HepG2 (cell line): ENCODE measurements at regions not wholly inside any gene's neighbourhood (a gene's known extent, or its start where the extent isn't known, plus 50 kb on each side); places are given as distances from the start of the nearest gene placed in this dataset.

ENCODE experiments used
- CBX2 ChIP-seq, 2 experiments: fragments of 200-600 bp in 1 of 2; sonication (generic); formaldehyde crosslinking in 1 of 2; IDR thresholded peaks; 2 replicates each; pipeline versions ENCODE4 v1.7.0 to v1.8.1; 2018 to 2022; ENCODE audit warnings: low read depth in 2 of 2, low read length in 1 of 2, mild to moderate bottlenecking in 1 of 2, missing genetic modification reagents in 1 of 2
- EZH2 ChIP-seq: conservative IDR thresholded peaks from 2 replicates; pipeline ENCODE4 v1.6.1; 2012; ENCODE audit warnings: mild to moderate bottlenecking, low read depth, low read length, moderate library complexity
- HBP1 ChIP-seq: IDR thresholded peaks from 2 replicates; pipeline ENCODE4 v1.6.1; 2016; ENCODE audit warnings: low read depth, control low read depth
- JUND ChIP-seq: sonication (generic); formaldehyde crosslinking; IDR thresholded peaks from 2 replicates; pipeline ENCODE4 v1.8.0; 2022; ENCODE audit warnings: mild to moderate bottlenecking, missing genetic modification reagents
- NCOA2 ChIP-seq: sonication (generic); formaldehyde crosslinking; IDR thresholded peaks from 2 replicates; pipeline ENCODE4 v1.8.0; 2022; ENCODE audit warnings: inconsistent platforms
- NFATC3 ChIP-seq: sonication (generic); formaldehyde crosslinking; IDR thresholded peaks from 2 replicates; pipeline ENCODE4 v1.5.1; 2020; ENCODE audit warnings: mild to moderate bottlenecking, missing genetic modification reagents
- SPEN ChIP-seq: sonication (generic); formaldehyde crosslinking; IDR thresholded peaks from 2 replicates; pipeline ENCODE4 v1.5.1; 2020; ENCODE audit warnings: low read depth, mild to moderate bottlenecking, missing genetic modification reagents
- YEATS4 ChIP-seq: sonication (generic); formaldehyde crosslinking; IDR thresholded peaks from 2 replicates; pipeline ENCODE4 v1.4.0; 2020; ENCODE audit warnings: missing genetic modification reagents, borderline replicate concordance
- ZNF124 ChIP-seq: sonication (generic); formaldehyde crosslinking; IDR thresholded peaks from 2 replicates; pipeline ENCODE4 v1.4.0; 2020; ENCODE audit warnings: missing genetic modification reagents
- ZNF367 ChIP-seq: sonication (generic); formaldehyde crosslinking; IDR thresholded peaks from 2 replicates; pipeline ENCODE4 v1.4.0; 2020; ENCODE audit warnings: missing genetic modification reagents, borderline replicate concordance
- ZNF431 ChIP-seq: sonication (generic); formaldehyde crosslinking; IDR thresholded peaks from 2 replicates; pipeline ENCODE4 v1.9.0; 2022; ENCODE audit warnings: missing genetic modification reagents, low read depth, mild to moderate bottlenecking, borderline replicate concordance
- ZNF44 ChIP-seq: sonication (generic); formaldehyde crosslinking; IDR thresholded peaks from 2 replicates; pipeline ENCODE4 v1.5.1; 2020; ENCODE audit warnings: mild to moderate bottlenecking, missing genetic modification reagents
- ZNF460 ChIP-seq: sonication (generic); formaldehyde crosslinking; IDR thresholded peaks from 2 replicates; pipeline ENCODE4 v1.5.1; 2020; ENCODE audit warnings: missing genetic modification reagents, mild to moderate bottlenecking, borderline replicate concordance
- ZNF589 ChIP-seq: sonication (generic); formaldehyde crosslinking; conservative IDR thresholded peaks from 2 replicates; pipeline ENCODE4 v1.8.0; 2022; ENCODE audit warnings: mild to moderate bottlenecking, moderate library complexity, missing genetic modification reagents
- ZNF660 ChIP-seq: sonication (generic); formaldehyde crosslinking; IDR thresholded peaks from 2 replicates; pipeline ENCODE4 v1.5.1; 2020; ENCODE audit warnings: mild to moderate bottlenecking, low read depth, missing genetic modification reagents, borderline replicate concordance
- TF ChIP-seq, protein P1 (sequence below), 2 experiments: sonication (generic) in 1 of 2; formaldehyde crosslinking in 1 of 2; IDR thresholded peaks; 2 replicates each; pipeline versions ENCODE4 v1.4.0 to v1.6.1; 2016 to 2020; ENCODE audit warnings: borderline replicate concordance in 1 of 2, low read depth in 1 of 2, mild to moderate bottlenecking in 1 of 2, missing genetic modification reagents in 1 of 2
- TF ChIP-seq, protein P2 (sequence below): IDR thresholded peaks from 2 replicates; pipeline ENCODE4 v1.6.1; 2016; ENCODE audit warnings: missing compliant biosample characterization, missing genetic modification reagents, borderline replicate concordance
- TF ChIP-seq, protein P3 (sequence below): sonication (generic); formaldehyde crosslinking; IDR thresholded peaks from 2 replicates; pipeline ENCODE4 v1.4.0; 2020; ENCODE audit warnings: missing genetic modification reagents

DNA sequence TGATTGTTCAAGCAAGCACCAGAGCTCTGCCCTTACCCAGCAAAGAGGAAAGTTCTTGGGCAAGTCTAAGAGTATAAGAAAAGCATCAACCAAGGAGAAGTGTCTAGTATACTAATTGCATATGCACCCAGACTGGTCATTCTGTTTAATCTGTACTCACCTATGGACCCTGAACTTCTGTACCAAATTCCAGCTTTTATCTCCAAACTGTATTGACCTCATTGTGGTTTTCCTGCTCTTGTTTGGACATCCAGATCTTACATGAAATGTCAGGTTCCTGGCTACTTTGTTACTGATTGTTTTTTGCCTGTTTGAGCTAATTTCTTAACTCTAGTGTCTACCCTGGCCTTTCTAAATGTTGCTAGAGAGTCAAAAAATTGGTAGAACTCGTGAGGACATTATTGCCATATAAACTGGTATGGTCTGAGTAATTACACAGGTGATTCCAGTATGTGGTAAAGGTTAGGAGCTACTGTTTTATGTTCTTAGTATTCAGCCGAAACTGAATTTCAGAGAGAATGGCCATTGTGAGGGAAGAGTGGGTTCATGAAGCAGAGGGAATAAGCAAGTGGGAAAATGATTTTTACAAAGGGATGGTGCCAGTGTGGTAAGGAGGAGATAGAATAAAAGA, 146.3 kb downstream of the HNMT start (continued):
- TF ChIP-seq YEATS4 (peak; percentile 42; the same call in 1 of the 2 replicates), ZNF589 (CRISPR knock-in tag) (no peak), HBP1 (CRISPR knock-in tag) (peak; percentile 79; the same call in 1 of the 2 replicates), SPEN (no peak), ZNF367 (CRISPR knock-in tag) (no peak), ZNF460 (CRISPR knock-in tag) (no peak), ZNF431 (no peak), JUND (CRISPR knock-in tag) (no peak), ZNF660 (CRISPR knock-in tag) (no peak), EZH2 (no peak), ZNF124 (CRISPR knock-in tag) (peak; percentile 80; the same call in 1 of the 2 replicates), ZNF44 (CRISPR knock-in tag) (no peak), NCOA2 (CRISPR knock-in tag) (peak; percentile 97), CBX2 (IDR thresholded peaks at IDR 0.05; ENCODE audit: low read depth, low read length) (no peak), CBX2 (CRISPR knock-in tag; IDR thresholded peaks at IDR 0.05; ENCODE audit: low read depth) (no peak), NFATC3 (CRISPR knock-in tag) (no peak)
- TF ChIP-seq, protein P1, sequence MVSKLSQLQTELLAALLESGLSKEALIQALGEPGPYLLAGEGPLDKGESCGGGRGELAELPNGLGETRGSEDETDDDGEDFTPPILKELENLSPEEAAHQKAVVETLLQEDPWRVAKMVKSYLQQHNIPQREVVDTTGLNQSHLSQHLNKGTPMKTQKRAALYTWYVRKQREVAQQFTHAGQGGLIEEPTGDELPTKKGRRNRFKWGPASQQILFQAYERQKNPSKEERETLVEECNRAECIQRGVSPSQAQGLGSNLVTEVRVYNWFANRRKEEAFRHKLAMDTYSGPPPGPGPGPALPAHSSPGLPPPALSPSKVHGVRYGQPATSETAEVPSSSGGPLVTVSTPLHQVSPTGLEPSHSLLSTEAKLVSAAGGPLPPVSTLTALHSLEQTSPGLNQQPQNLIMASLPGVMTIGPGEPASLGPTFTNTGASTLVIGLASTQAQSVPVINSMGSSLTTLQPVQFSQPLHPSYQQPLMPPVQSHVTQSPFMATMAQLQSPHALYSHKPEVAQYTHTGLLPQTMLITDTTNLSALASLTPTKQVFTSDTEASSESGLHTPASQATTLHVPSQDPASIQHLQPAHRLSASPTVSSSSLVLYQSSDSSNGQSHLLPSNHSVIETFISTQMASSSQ (IDR thresholded peaks at IDR 0.05; ENCODE audit: low read depth), result peak; percentile 86
- TF ChIP-seq, protein P1 (CRISPR knock-in tag; IDR thresholded peaks at IDR 0.05; ENCODE audit: borderline replicate concordance), result peak; percentile 85; the same call in 1 of the 2 replicates
- TF ChIP-seq, protein P2, sequence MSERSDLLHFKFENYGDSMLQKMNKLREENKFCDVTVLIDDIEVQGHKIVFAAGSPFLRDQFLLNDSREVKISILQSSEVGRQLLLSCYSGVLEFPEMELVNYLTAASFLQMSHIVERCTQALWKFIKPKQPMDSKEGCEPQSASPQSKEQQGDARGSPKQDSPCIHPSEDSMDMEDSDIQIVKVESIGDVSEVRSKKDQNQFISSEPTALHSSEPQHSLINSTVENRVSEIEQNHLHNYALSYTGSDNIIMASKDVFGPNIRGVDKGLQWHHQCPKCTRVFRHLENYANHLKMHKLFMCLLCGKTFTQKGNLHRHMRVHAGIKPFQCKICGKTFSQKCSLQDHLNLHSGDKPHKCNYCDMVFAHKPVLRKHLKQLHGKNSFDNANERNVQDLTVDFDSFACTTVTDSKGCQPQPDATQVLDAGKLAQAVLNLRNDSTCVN (CRISPR knock-in tag), result no peak
- TF ChIP-seq, protein P3, sequence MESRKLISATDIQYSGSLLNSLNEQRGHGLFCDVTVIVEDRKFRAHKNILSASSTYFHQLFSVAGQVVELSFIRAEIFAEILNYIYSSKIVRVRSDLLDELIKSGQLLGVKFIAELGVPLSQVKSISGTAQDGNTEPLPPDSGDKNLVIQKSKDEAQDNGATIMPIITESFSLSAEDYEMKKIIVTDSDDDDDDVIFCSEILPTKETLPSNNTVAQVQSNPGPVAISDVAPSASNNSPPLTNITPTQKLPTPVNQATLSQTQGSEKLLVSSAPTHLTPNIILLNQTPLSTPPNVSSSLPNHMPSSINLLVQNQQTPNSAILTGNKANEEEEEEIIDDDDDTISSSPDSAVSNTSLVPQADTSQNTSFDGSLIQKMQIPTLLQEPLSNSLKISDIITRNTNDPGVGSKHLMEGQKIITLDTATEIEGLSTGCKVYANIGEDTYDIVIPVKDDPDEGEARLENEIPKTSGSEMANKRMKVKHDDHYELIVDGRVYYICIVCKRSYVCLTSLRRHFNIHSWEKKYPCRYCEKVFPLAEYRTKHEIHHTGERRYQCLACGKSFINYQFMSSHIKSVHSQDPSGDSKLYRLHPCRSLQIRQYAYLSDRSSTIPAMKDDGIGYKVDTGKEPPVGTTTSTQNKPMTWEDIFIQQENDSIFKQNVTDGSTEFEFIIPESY, result 0 out of 2 replicates have a peak, but pooled peaks have one; percentile 28
